Prostate gland (tissue), 2 donors: ENCODE measurements at regions not wholly inside any gene's neighbourhood (a gene's known extent, or its start where the extent isn't known, plus 50 kb on each side); places are given as distances from the start of the nearest gene placed in this dataset.

Source experiments
- CTCF ChIP-seq, 4 experiments: fragments of 200-600 bp in 2 of 4; fragments of 450-650 bp in 2 of 4; sonication (generic) in 2 of 4; IDR thresholded peaks; 1 replicate in 3 of 4; 2 replicates in 1 of 4; pipeline ENCODE4 v1.5.1; 2016 to 2019; ENCODE audit warnings: antibody characterized with exemption in 4 of 4, mild to moderate bottlenecking in 2 of 4, moderate library complexity in 2 of 4
- POLR2A ChIP-seq: fragments of 450-650 bp; IDR thresholded peaks from one replicate; pipeline ENCODE4 v1.6.1; 2016; ENCODE audit warnings: antibody characterized with exemption, mild to moderate bottlenecking

GRCh38 chrX:131795442-131796229 lies 227.5 kb upstream of the STK26 start:
- no peak for TF ChIP-seq POLR2A
- TF ChIP-seq CTCF (IDR thresholded peaks at IDR 0.05) = no peak
